HCT116 (cell line): ENCODE measurements at regions not wholly inside any gene's neighbourhood (a gene's known extent, or its start where the extent isn't known, plus 50 kb on each side); places are given as distances from the start of the nearest gene placed in this dataset.

Experiments
- ATAC-seq: fragments of 200-7000 bp; cut with Tn5 transposase; 2 replicates; pipeline ENCODE4 v1.9.1; 2020; ENCODE audit warnings: mild to moderate bottlenecking, moderate library complexity
- BruUV-seq: library from RNA; stranded (reverse); fragments of 400-500 nt; replicated peaks from 2 replicates; lab custom pipeline; 2021; lab: Mats Ljungman, UMichigan
- CTCF ChIA-PET: fragments of 300-600 bp; sonication (Branson Sonifier 250); formaldehyde crosslinking; loops from one replicate; lab custom pipeline; 2021; ENCODE audit warnings: antibody characterized with exemption; lab: Charles Lee
- POLR2A ChIA-PET: fragments of 300-600, 350-600 bp; sonication (Branson Sonifier 250); formaldehyde crosslinking; loops from one replicate; lab custom pipeline; 2021; ENCODE audit warnings: antibody characterized with exemption; lab: Charles Lee
- RAD21 ChIA-PET, 2 experiments: fragments of 300-600 bp; sonication (Branson Sonifier 250); formaldehyde crosslinking; loops; one replicate each; lab custom pipeline; 2023; ENCODE audit warnings: low total read pairs in 2 of 2; ENCODE audit not compliant: uncharacterized antibody in 2 of 2, unreplicated experiment in 2 of 2, low non-redundant PET in 1 of 2; lab: Charles Lee
- DNase-seq: peaks from one replicate; pipeline ENCODE4 v3.0.0-alpha.2; 2010; ENCODE audit warnings: low read depth, low spot score
- H2AFZ ChIP-seq: fragments of 200-600 bp; shearing (Covaris generic), sonication (generic); 2 replicates; pipeline ENCODE4 v1.6.1; 2017; ENCODE audit warnings: low read depth, mixed run types, mixed read lengths, antibody characterized with exemption, low read length; ENCODE audit not compliant: poor library complexity, severe bottlenecking
- H3K27ac ChIP-seq: 2 replicates; pipeline ENCODE4 v1.5.1; 2012; ENCODE audit warnings: low read depth, low read length
- H3K27me3 ChIP-seq: fragments of 200-600 bp; sonication (generic); 2 replicates; pipeline ENCODE4 v1.6.1; 2016; ENCODE audit warnings: mixed run types, low read length, mixed read lengths; ENCODE audit not compliant: insufficient read depth
- H3K36me3 ChIP-seq, 2 experiments: fragments of 200-500 bp in 1 of 2; fragments of 200-600 bp in 1 of 2; sonication (Bioruptor generic) in 1 of 2; sonication (generic) in 1 of 2; 2 replicates each; pipeline versions ENCODE4 v1.5.1 to v1.6.1; 2014 to 2016; ENCODE audit warnings: low read length in 2 of 2, inconsistent platforms in 1 of 2, mixed read lengths in 1 of 2, mixed run types in 1 of 2; ENCODE audit not compliant: insufficient read depth in 2 of 2, control insufficient read depth in 1 of 2
- H3K4me1 ChIP-seq, 2 experiments: fragments of 200-600 bp in 1 of 2; sonication (generic) in 1 of 2; 2 replicates each; pipeline versions ENCODE4 v1.5.1 to v1.6.1; 2012 to 2017; ENCODE audit warnings: low read length in 2 of 2, inconsistent platforms in 1 of 2, mild to moderate bottlenecking in 1 of 2, mixed read lengths in 1 of 2, mixed run types in 1 of 2, moderate library complexity in 1 of 2; ENCODE audit not compliant: insufficient read depth in 2 of 2, control insufficient read depth in 1 of 2
- H3K4me2 ChIP-seq: fragments of 200-600 bp; sonication (generic); 2 replicates; pipeline ENCODE4 v1.6.1; 2017; ENCODE audit warnings: mixed run types, low read length, mixed read lengths
- H3K4me3 ChIP-seq, 2 experiments: fragments of 200-600 bp in 1 of 2; sonication (generic) in 1 of 2; replicated peaks in 1 of 2; 2 replicates each; pipeline ENCODE4 v1.5.1; 2011 to 2016; ENCODE audit warnings: low read length in 2 of 2, control low read depth in 1 of 2, low read depth in 1 of 2, mild to moderate bottlenecking in 1 of 2, mixed read lengths in 1 of 2, mixed run types in 1 of 2
- H3K79me2 ChIP-seq: fragments of 200-600 bp; sonication (generic); 2 replicates; pipeline ENCODE4 v1.6.1; 2017; ENCODE audit warnings: mild to moderate bottlenecking, mixed run types, low read length, moderate library complexity, mixed read lengths; ENCODE audit not compliant: insufficient read depth
- H3K9ac ChIP-seq: fragments of 200-600 bp; sonication (generic); 2 replicates; pipeline ENCODE4 v1.6.1; 2016; ENCODE audit warnings: low read length, mixed read lengths
- H3K9me2 ChIP-seq: fragments of 200-600 bp; sonication (generic), shearing (Covaris generic); 2 replicates; pipeline ENCODE4 v1.6.1; 2017; ENCODE audit warnings: mixed run types, mild to moderate bottlenecking, moderate library complexity; ENCODE audit not compliant: insufficient read depth
- H3K9me3 ChIP-seq, 2 experiments: fragments of 200-500 bp in 1 of 2; fragments of 200-600 bp in 1 of 2; sonication (Bioruptor generic) in 1 of 2; sonication (generic) in 1 of 2; 2 replicates each; pipeline ENCODE4 v1.6.1; 2014 to 2017; ENCODE audit warnings: low read length in 2 of 2, mixed read lengths in 2 of 2, inconsistent platforms in 1 of 2, low read depth in 1 of 2, mild to moderate bottlenecking in 1 of 2, mixed run types in 1 of 2, moderate library complexity in 1 of 2; ENCODE audit not compliant: control insufficient read depth in 1 of 2, insufficient read depth in 1 of 2
- H4K20me1 ChIP-seq: fragments of 200-600 bp; sonication (generic), shearing (Covaris generic); 2 replicates; pipeline ENCODE4 v1.6.1; 2017; ENCODE audit warnings: mixed run types, mild to moderate bottlenecking, moderate library complexity; ENCODE audit not compliant: insufficient read depth
- ATF3 ChIP-seq: IDR thresholded peaks from 2 replicates; pipeline ENCODE4 v1.6.1; 2012
- CBX3 ChIP-seq: IDR thresholded peaks from 2 replicates; pipeline ENCODE4 v1.6.1; 2012; ENCODE audit warnings: low read depth
- EGR1 ChIP-seq: IDR thresholded peaks from 2 replicates; pipeline ENCODE4 v1.6.1; 2012; ENCODE audit warnings: low read depth
- ELF1 ChIP-seq: IDR thresholded peaks from 2 replicates; pipeline ENCODE4 v1.6.1; 2012; ENCODE audit warnings: low read depth, borderline replicate concordance
- EZH2 ChIP-seq: fragments of 200-600 bp; sonication (generic); IDR thresholded peaks from 2 replicates; pipeline ENCODE4 v1.6.1; 2017; ENCODE audit warnings: antibody characterized with exemption, mixed run types
- JUND ChIP-seq: IDR thresholded peaks from 2 replicates; pipeline ENCODE4 v1.6.1; 2012
- POLR2AphosphoS5 ChIP-seq: IDR thresholded peaks from 2 replicates; pipeline ENCODE4 v1.6.1; 2011; ENCODE audit warnings: mild to moderate bottlenecking, low read depth, low read length, moderate library complexity
- SIN3A ChIP-seq: IDR thresholded peaks from 2 replicates; pipeline ENCODE4 v1.6.1; 2012; ENCODE audit warnings: low read depth
- SP1 ChIP-seq: IDR thresholded peaks from 2 replicates; pipeline ENCODE4 v1.6.1; 2012; ENCODE audit warnings: low read depth
- ZBTB33 ChIP-seq: IDR thresholded peaks from 2 replicates; pipeline ENCODE4 v1.6.1; 2011; ENCODE audit warnings: mild to moderate bottlenecking, low read length, moderate library complexity; ENCODE audit not compliant: insufficient replicate concordance; ENCODE audit errors: extremely low read depth
- ZFX ChIP-seq: fragments of 450-650 bp; IDR thresholded peaks from 2 replicates; pipeline ENCODE4 v1.6.1; 2017
- intact Hi-C: fragments of 100-400 bp; cut with micrococcal nuclease; formaldehyde crosslinking; loops from 2 replicates; pipeline ENCODE4 v1.10.0; 2022

GRCh38 chr13:87376081-87376480 is 295.1 kb upstream of the SLITRK5 start:
- RAD21 ChIA-PET = no interaction called here
- no peak for TF ChIP-seq SP1
- TF ChIP-seq ELF1 = no peak
- TF ChIP-seq CBX3 = no peak
- no peak for TF ChIP-seq EGR1
- TF ChIP-seq ZFX = no peak
- TF ChIP-seq ZBTB33 = no peak
- TF ChIP-seq POLR2AphosphoS5 = no peak
- no peak for TF ChIP-seq ATF3
- H3K27ac ChIP-seq = no peak overlapping the region
- no peaks in the 10 kb centered on the region for H3K9me2 ChIP-seq
- H3K79me2 ChIP-seq = no peaks in the 10 kb centered on the region
- no peaks in the 10 kb centered on the region for H3K4me1 ChIP-seq
- intact Hi-C loops = no loop called here
- no peak for ATAC-seq
- POLR2A ChIA-PET = no interaction called here
- BruUV-seq = no TSS peak
- no peaks in the 10 kb centered on the region for H3K36me3 ChIP-seq
- H4K20me1 ChIP-seq = no peaks in the 10 kb centered on the region
- DNase-seq = no peak
- H2AFZ ChIP-seq = no peak overlapping the region
- CTCF ChIA-PET = no interaction called here
- no peak overlapping the region for H3K4me2 ChIP-seq
- no peaks in the 10 kb centered on the region for H3K9me3 ChIP-seq
- H3K4me3 ChIP-seq = no peak overlapping the region
- H3K27me3 ChIP-seq = no peaks in the 10 kb centered on the region
- H3K9ac ChIP-seq = no peak overlapping the region

GRCh38 chr13:87384099-87384498 is 287.1 kb upstream of the SLITRK5 start:
- H3K9ac ChIP-seq = no peak overlapping the region
- no peak for TF ChIP-seq EZH2
- TF ChIP-seq ELF1 = no peak
- no peak for TF ChIP-seq JUND
- no peak for TF ChIP-seq SIN3A
- TF ChIP-seq, all 23 proteins: peak for 0
- no peak overlapping the region for H2AFZ ChIP-seq
- no peak overlapping the region for H3K27ac ChIP-seq
- H3K4me3 ChIP-seq = no peak overlapping the region
- no peaks in the 10 kb centered on the region for H3K27me3 ChIP-seq
- H3K9me3 ChIP-seq = no peaks in the 10 kb centered on the region
- RAD21 ChIA-PET = no interaction called here
- H3K9me2 ChIP-seq = no peaks in the 10 kb centered on the region
- no peaks in the 10 kb centered on the region for H3K4me1 ChIP-seq
- H3K4me2 ChIP-seq = no peak overlapping the region
- H4K20me1 ChIP-seq = no peaks in the 10 kb centered on the region
- intact Hi-C loops = no loop called here
- no TSS peak for BruUV-seq
- no peak for ATAC-seq
- CTCF ChIA-PET = no interaction called here
- POLR2A ChIA-PET = no interaction called here
- no peaks in the 10 kb centered on the region for H3K79me2 ChIP-seq
- no peaks in the 10 kb centered on the region for H3K36me3 ChIP-seq
- DNase-seq = no peak
